H1 (cell line): ENCODE measurements at regions not wholly inside any gene's neighbourhood (a gene's known extent, or its start where the extent isn't known, plus 50 kb on each side); places are given as distances from the start of the nearest gene placed in this dataset.
A peak's percentile ranks its signal among the peaks of the same experiment; 100 is the strongest.

Experiments used
- CTCF ChIA-PET: fragments of 300-600 bp; sonication (Branson Sonifier 250); formaldehyde crosslinking; loops from one replicate; lab custom pipeline; 2021; ENCODE audit not compliant: partially characterized antibody; lab: Charles Lee
- POLR2A ChIA-PET: fragments of 300-600 bp; sonication (Branson Sonifier 250); formaldehyde crosslinking; loops from one replicate; lab custom pipeline; 2021; ENCODE audit warnings: inconsistent platforms; ENCODE audit not compliant: partially characterized antibody; lab: Charles Lee
- DNase-seq, 2 experiments: peaks; one replicate each; pipeline versions ENCODE4 v3.0.0 to v3.0.0-alpha.2; 2010 to 2022; ENCODE audit warnings: low spot score in 2 of 2, low read depth in 1 of 2, mixed read lengths in 1 of 2
- FAIRE-seq: peaks from 2 replicates; lab custom pipeline; 2011; peaks lifted over from hg19 to GRCh38; lab: Jason Lieb, UNC
- H2AFZ ChIP-seq: 2 replicates; pipeline ENCODE4 v1.8.1; 2012; ENCODE audit warnings: low read length, inconsistent platforms
- H2AK5ac ChIP-seq: 2 replicates; pipeline ENCODE4 v1.6.1; 2013; ENCODE audit warnings: low read depth, low read length
- H2BK120ac ChIP-seq: replicated peaks from 2 replicates; pipeline ENCODE3; 2013; ENCODE audit warnings: low read depth, low read length, inconsistent platforms
- H2BK12ac ChIP-seq: 2 replicates; pipeline ENCODE4 v1.6.1; 2013; ENCODE audit warnings: low read depth, low read length
- H2BK15ac ChIP-seq: 2 replicates; pipeline ENCODE4 v1.6.1; 2013; ENCODE audit warnings: low read length
- H2BK20ac ChIP-seq: 2 replicates; pipeline ENCODE4 v1.6.1; 2013; ENCODE audit warnings: low read length
- H2BK5ac ChIP-seq: 2 replicates; pipeline ENCODE4 v1.6.1; 2013; ENCODE audit warnings: low read depth, low read length
- H3K14ac ChIP-seq: 2 replicates; pipeline ENCODE4 v1.6.1; 2013; ENCODE audit warnings: inconsistent platforms; ENCODE audit not compliant: insufficient read length
- H3K18ac ChIP-seq: 2 replicates; pipeline ENCODE4 v1.6.1; 2013; ENCODE audit warnings: low read length; ENCODE audit errors: extremely low read depth
- H3K23ac ChIP-seq: 2 replicates; pipeline ENCODE4 v1.6.1; 2013; ENCODE audit warnings: inconsistent platforms; ENCODE audit not compliant: insufficient read length
- H3K23me2 ChIP-seq: 2 replicates; pipeline ENCODE4 v1.6.1; 2013; ENCODE audit warnings: low read depth, low read length
- H3K27ac ChIP-seq: 2 replicates; pipeline ENCODE4 v1.6.1; 2011; ENCODE audit warnings: low read depth, low read length, inconsistent platforms
- H3K27me3 ChIP-seq, 4 experiments: replicated peaks in 1 of 4; 1 replicate in 1 of 4; 2 replicates in 3 of 4; pipeline versions ENCODE4 v1.6.1 to v1.8.1; 2011 to 2013; ENCODE audit warnings: low read length in 3 of 4, mild to moderate bottlenecking in 3 of 4, inconsistent platforms in 2 of 4, mixed read lengths in 2 of 4, moderate library complexity in 1 of 4; ENCODE audit not compliant: control insufficient read depth in 3 of 4, insufficient read depth in 3 of 4; ENCODE audit errors: extremely low read depth in 1 of 4
- H3K36me3 ChIP-seq, 4 experiments: 2 replicates each; pipeline versions ENCODE4 v1.6.1 to v1.8.1; 2011 to 2013; ENCODE audit warnings: mild to moderate bottlenecking in 4 of 4, low read length in 3 of 4, moderate library complexity in 2 of 4, control low read depth in 1 of 4, inconsistent platforms in 1 of 4; ENCODE audit not compliant: insufficient read depth in 4 of 4, control insufficient read depth in 2 of 4
- H3K4ac ChIP-seq: replicated peaks from 2 replicates; pipeline ENCODE3; 2013; ENCODE audit warnings: low read length, low read depth, mixed read lengths, inconsistent platforms; ENCODE audit not compliant: insufficient read length
- H3K4me1 ChIP-seq, 4 experiments: replicated peaks in 1 of 4; 1 replicate in 1 of 4; 2 replicates in 3 of 4; pipeline versions ENCODE4 v1.6.1 to v1.8.1; 2011 to 2013; ENCODE audit warnings: low read length in 3 of 4, inconsistent platforms in 2 of 4, mixed read lengths in 1 of 4; ENCODE audit not compliant: insufficient read depth in 4 of 4, control insufficient read depth in 3 of 4
- H3K4me2 ChIP-seq, 2 experiments: 2 replicates each; pipeline versions ENCODE4 v1.6.1 to v1.8.1; 2011 to 2013; ENCODE audit warnings: low read depth in 2 of 2, low read length in 2 of 2, control low read depth in 1 of 2, inconsistent platforms in 1 of 2, mild to moderate bottlenecking in 1 of 2; ENCODE audit not compliant: insufficient read depth in 1 of 2
- H3K4me3 ChIP-seq, 4 experiments: fragments of 200-600, 300-600 bp in 1 of 4; sonication (generic), shearing (Covaris generic), sonication (Bioruptor Twin) in 1 of 4; 2 replicates each; pipeline versions ENCODE4 v1.5.1 to v1.8.1; 2011 to 2016; ENCODE audit warnings: low read length in 4 of 4, low read depth in 3 of 4, control low read depth in 2 of 4, inconsistent platforms in 2 of 4, mild to moderate bottlenecking in 2 of 4, mixed read lengths in 1 of 4, moderate library complexity in 1 of 4; ENCODE audit not compliant: insufficient read depth in 2 of 4; ENCODE audit errors: extremely low read depth in 1 of 4
- H3K56ac ChIP-seq: replicated peaks from 2 replicates; pipeline ENCODE3; 2013; ENCODE audit warnings: low read depth, mild to moderate bottlenecking, mixed read lengths, low read length, inconsistent platforms; ENCODE audit not compliant: insufficient read length
- H3K79me1 ChIP-seq: 2 replicates; pipeline ENCODE4 v1.6.1; 2013; ENCODE audit warnings: low read depth, low read length, control low read depth
- H3K79me2 ChIP-seq, 2 experiments: 2 replicates each; pipeline versions ENCODE4 v1.6.1 to v1.8.1; 2012 to 2013; ENCODE audit warnings: low read length in 2 of 2, mild to moderate bottlenecking in 2 of 2, inconsistent platforms in 1 of 2; ENCODE audit not compliant: insufficient read depth in 2 of 2, control insufficient read depth in 1 of 2
- H3K9ac ChIP-seq, 4 experiments: replicated peaks in 1 of 4; 1 replicate in 1 of 4; 2 replicates in 3 of 4; pipeline versions ENCODE4 v1.6.1 to v1.8.1; 2011 to 2013; ENCODE audit warnings: low read depth in 3 of 4, low read length in 3 of 4, control low read depth in 2 of 4, mild to moderate bottlenecking in 2 of 4, moderate library complexity in 2 of 4, inconsistent platforms in 1 of 4; ENCODE audit errors: extremely low read depth in 1 of 4
- H3K9me3 ChIP-seq, 2 experiments: 2 replicates each; pipeline versions ENCODE4 v1.6.1 to v1.8.1; 2012 to 2013; ENCODE audit warnings: mild to moderate bottlenecking in 2 of 2, moderate library complexity in 2 of 2, control low read depth in 1 of 2, inconsistent platforms in 1 of 2, low read depth in 1 of 2, low read length in 1 of 2, mixed read lengths in 1 of 2; ENCODE audit not compliant: insufficient read depth in 2 of 2
- H4K20me1 ChIP-seq, 2 experiments: replicated peaks in 1 of 2; 2 replicates each; pipeline versions ENCODE3 to v1.8.1; 2011 to 2013; ENCODE audit warnings: inconsistent platforms in 2 of 2, low read length in 2 of 2, mild to moderate bottlenecking in 1 of 2; ENCODE audit not compliant: insufficient read depth in 2 of 2, control insufficient read depth in 1 of 2
- H4K5ac ChIP-seq: 2 replicates; pipeline ENCODE4 v1.6.1; 2013; ENCODE audit warnings: low read length, low read depth, mixed read lengths, inconsistent platforms; ENCODE audit not compliant: insufficient read length
- H4K8ac ChIP-seq: 2 replicates; pipeline ENCODE4 v1.8.0; 2013; ENCODE audit warnings: mild to moderate bottlenecking, moderate library complexity, low read length, inconsistent platforms; ENCODE audit not compliant: insufficient read depth; ENCODE audit errors: extremely low read depth
- H4K91ac ChIP-seq: replicated peaks from 2 replicates; pipeline ENCODE3; 2013; ENCODE audit warnings: low read length, mixed read lengths, inconsistent platforms; ENCODE audit not compliant: insufficient read length
- HDAC2 ChIP-seq, 2 experiments: fragments of 300-600 bp in 1 of 2; sonication (generic) in 1 of 2; IDR thresholded peaks; 2 replicates each; pipeline ENCODE4 v1.6.1; 2011 to 2012; ENCODE audit warnings: low read depth in 2 of 2, low read length in 2 of 2, mild to moderate bottlenecking in 2 of 2, moderate library complexity in 2 of 2, borderline replicate concordance in 1 of 2, inconsistent platforms in 1 of 2
- RAD21 ChIP-seq, 2 experiments: IDR thresholded peaks in 1 of 2; conservative IDR thresholded peaks in 1 of 2; 2 replicates each; pipeline ENCODE4 v1.6.1; 2011; ENCODE audit warnings: low read depth in 2 of 2, low read length in 2 of 2, improper control_type of control experiment in 1 of 2, inconsistent platforms in 1 of 2, mild to moderate bottlenecking in 1 of 2, moderate library complexity in 1 of 2
- WGBS, 2 experiments: shearing (Covaris generic) in 1 of 2; methylation state at CpG; one replicate each; pipeline versions ENCODE4 v1.1.6 to v1.1.7; 2013 to 2015; ENCODE audit warnings: low lambda C conversion rate in 2 of 2, mixed read lengths in 2 of 2, inconsistent platforms in 1 of 2, low coverage in 1 of 2, missing lambda C conversion rate in 1 of 2; ENCODE audit not compliant: insufficient replicate concordance in 2 of 2, insufficient coverage in 1 of 2, insufficient read length in 1 of 2; ENCODE audit errors: extremely low coverage in 1 of 2, missing lambda C conversion rate in 1 of 2; 5-methylcytosine and 5-hydroxymethylcytosine counted together
- TF ChIP-seq, protein P1 (sequence below), 3 experiments: IDR thresholded peaks; 1 replicate in 2 of 3; 2 replicates in 1 of 3; pipeline versions ENCODE4 v1.5.1 to v1.6.1; 2011; ENCODE audit warnings: low read length in 3 of 3, mild to moderate bottlenecking in 3 of 3, inconsistent platforms in 2 of 3, low read depth in 1 of 3, moderate library complexity in 1 of 3; ENCODE audit not compliant: insufficient read depth in 1 of 3; ENCODE audit errors: control extremely low read depth in 1 of 3
- TF ChIP-seq, protein P2 (sequence below): IDR thresholded peaks from 2 replicates; pipeline ENCODE4 v1.6.1; 2012; ENCODE audit warnings: inconsistent platforms

DNA sequence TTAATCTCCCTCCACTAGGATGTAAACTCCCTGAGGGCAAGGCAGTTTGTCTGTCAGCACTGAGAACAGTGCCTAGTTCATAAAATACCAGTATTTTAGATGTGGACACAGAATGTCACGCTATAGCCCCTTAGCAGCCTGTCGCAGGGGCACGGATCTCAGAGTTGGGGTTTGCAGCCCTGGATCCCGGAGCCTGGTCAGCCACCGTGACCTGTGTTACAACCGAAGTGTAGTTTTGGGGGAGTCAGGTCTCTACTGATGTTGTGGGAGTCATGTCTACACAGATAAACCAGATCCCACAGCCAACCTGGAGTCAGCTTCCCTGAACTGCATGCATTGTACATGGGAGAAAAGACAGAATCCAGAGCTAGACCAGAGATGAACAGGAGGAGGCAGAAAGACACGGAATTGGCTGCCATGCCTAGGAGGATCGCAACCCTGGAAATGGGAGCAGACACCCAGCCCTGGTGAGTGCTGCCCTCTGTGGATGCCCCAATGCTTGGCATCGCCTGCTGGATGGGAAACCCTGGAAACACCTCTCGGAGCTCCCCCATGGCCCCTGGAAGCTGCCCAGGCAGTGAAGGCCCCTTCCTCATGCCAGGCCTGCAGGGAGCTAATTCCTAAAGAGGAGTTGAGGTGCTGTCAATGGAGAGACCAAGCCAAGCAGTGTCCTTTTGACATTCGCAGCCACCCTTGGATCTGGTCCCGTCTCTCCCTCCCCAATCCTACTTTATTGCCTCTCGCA lies 851.3 kb downstream of the TBC1D22A start:
- peaks cover 0 to 2% (median 0%) of the 10 kb centered on the region in 4 experiments; a peak in 1 of 7 replicates for H3K4me1 ChIP-seq
- no peak overlapping the region for H3K4me2 ChIP-seq
- H2BK15ac ChIP-seq = no peak overlapping the region
- no peak overlapping the region for H3K4ac ChIP-seq
- H3K23ac ChIP-seq = no peak overlapping the region
- no peak overlapping the region for H3K9ac ChIP-seq
- no peaks in the 10 kb centered on the region for H4K20me1 ChIP-seq
- H3K27me3 ChIP-seq = no peaks in the 10 kb centered on the region
- no peak for TF ChIP-seq HDAC2 (IDR thresholded peaks at IDR 0.05; ENCODE audit: borderline replicate concordance in 1 of 2, low read depth in 2 of 2, low read length in 2 of 2)
- peak in 1 of 2 experiments; percentile 35; a peak in 2 of 4 replicates for TF ChIP-seq RAD21 (IDR thresholded peaks at IDR 0.05 in 1 of 2, conservative IDR thresholded peaks at IDR 0.05 in 1 of 2; ENCODE audit: low read depth in 2 of 2, low read length in 2 of 2)
- TF ChIP-seq, protein P1, sequence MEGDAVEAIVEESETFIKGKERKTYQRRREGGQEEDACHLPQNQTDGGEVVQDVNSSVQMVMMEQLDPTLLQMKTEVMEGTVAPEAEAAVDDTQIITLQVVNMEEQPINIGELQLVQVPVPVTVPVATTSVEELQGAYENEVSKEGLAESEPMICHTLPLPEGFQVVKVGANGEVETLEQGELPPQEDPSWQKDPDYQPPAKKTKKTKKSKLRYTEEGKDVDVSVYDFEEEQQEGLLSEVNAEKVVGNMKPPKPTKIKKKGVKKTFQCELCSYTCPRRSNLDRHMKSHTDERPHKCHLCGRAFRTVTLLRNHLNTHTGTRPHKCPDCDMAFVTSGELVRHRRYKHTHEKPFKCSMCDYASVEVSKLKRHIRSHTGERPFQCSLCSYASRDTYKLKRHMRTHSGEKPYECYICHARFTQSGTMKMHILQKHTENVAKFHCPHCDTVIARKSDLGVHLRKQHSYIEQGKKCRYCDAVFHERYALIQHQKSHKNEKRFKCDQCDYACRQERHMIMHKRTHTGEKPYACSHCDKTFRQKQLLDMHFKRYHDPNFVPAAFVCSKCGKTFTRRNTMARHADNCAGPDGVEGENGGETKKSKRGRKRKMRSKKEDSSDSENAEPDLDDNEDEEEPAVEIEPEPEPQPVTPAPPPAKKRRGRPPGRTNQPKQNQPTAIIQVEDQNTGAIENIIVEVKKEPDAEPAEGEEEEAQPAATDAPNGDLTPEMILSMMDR (IDR thresholded peaks at IDR 0.05; ENCODE audit: control extremely low read depth in 1 of 3, insufficient read depth in 1 of 3, low read depth in 1 of 3, low read length in 3 of 3) = peak in 2 of 3 experiments; percentile 11 to 12; a peak in 1 of 4 replicates
- TF ChIP-seq, protein P2, sequence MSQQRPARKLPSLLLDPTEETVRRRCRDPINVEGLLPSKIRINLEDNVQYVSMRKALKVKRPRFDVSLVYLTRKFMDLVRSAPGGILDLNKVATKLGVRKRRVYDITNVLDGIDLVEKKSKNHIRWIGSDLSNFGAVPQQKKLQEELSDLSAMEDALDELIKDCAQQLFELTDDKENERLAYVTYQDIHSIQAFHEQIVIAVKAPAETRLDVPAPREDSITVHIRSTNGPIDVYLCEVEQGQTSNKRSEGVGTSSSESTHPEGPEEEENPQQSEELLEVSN = no peak
- H2AFZ ChIP-seq = no peak overlapping the region
- POLR2A ChIA-PET = no interaction called here
- no peaks in the 10 kb centered on the region for H3K23me2 ChIP-seq
- no peak overlapping the region for H2BK20ac ChIP-seq
- H2AK5ac ChIP-seq = no peak overlapping the region
- H3K9me3 ChIP-seq = peaks cover 0 to 21% of the 10 kb centered on the region in 2 experiments; a peak in 2 of 4 replicates
- H2BK5ac ChIP-seq = no peak overlapping the region
- DNase-seq = no peak
- FAIRE-seq = no peak
- H3K56ac ChIP-seq = no peak overlapping the region
- CTCF ChIA-PET = no interaction called here
- H3K27ac ChIP-seq = no peak overlapping the region
- H3K36me3 ChIP-seq = no peaks in the 10 kb centered on the region
- H4K5ac ChIP-seq = no peak overlapping the region
- no peaks in the 10 kb centered on the region for H3K79me1 ChIP-seq
- no peak overlapping the region for H3K4me3 ChIP-seq
- no peak overlapping the region for H2BK12ac ChIP-seq
- 92% methylated on average over 13 of the region's 13 CpGs; no CpG with 5 or more reads in 1 of the 2 experiments for WGBS, 2 experiments
- no peak overlapping the region for H2BK120ac ChIP-seq
- no peaks in the 10 kb centered on the region for H3K79me2 ChIP-seq
- no peak overlapping the region for H3K18ac ChIP-seq
- H3K14ac ChIP-seq = no peak overlapping the region
- H4K91ac ChIP-seq = no peak overlapping the region
- no peak overlapping the region for H4K8ac ChIP-seq
